GM23338 (cell line): ENCODE measurements at regions not wholly inside any gene's neighbourhood (a gene's known extent, or its start where the extent isn't known, plus 50 kb on each side); places are given as distances from the start of the nearest gene placed in this dataset.

Source experiments
- ATAC-seq: fragments of 200-7000 bp; cut with Tn5 transposase; 3 replicates; pipeline ENCODE4 v1.9.1; 2020
- DNase-seq: peaks from one replicate; pipeline ENCODE4 v3.0.0-alpha.2; 2015; ENCODE audit warnings: low spot score
- H2AFZ ChIP-seq: fragments of 200-600 bp; sonication (generic); 2 replicates; pipeline ENCODE4 v1.8.0; 2016; ENCODE audit warnings: antibody characterized with exemption, mild to moderate bottlenecking, moderate library complexity
- H3F3A ChIP-seq: fragments of 200-600 bp; sonication (generic); replicated peaks from 2 replicates; pipeline ENCODE4 v1.8.0; 2017; ENCODE audit warnings: antibody characterized with exemption, mixed run types, low read depth
- H3K27ac ChIP-seq: fragments of 200-600 bp; sonication (generic); 2 replicates; pipeline ENCODE4 v1.6.1; 2016; ENCODE audit warnings: low read depth
- H3K27me3 ChIP-seq: fragments of 200-600 bp; sonication (generic); 2 replicates; pipeline ENCODE4 v1.8.0; 2016; ENCODE audit warnings: mild to moderate bottlenecking, mixed run types, moderate library complexity; ENCODE audit not compliant: insufficient read depth
- H3K36me3 ChIP-seq: fragments of 200-600 bp; sonication (generic); 2 replicates; pipeline ENCODE4 v1.8.0; 2016; ENCODE audit warnings: mild to moderate bottlenecking; ENCODE audit not compliant: insufficient read depth
- H3K4me1 ChIP-seq: fragments of 200-600 bp; sonication (generic); 2 replicates; pipeline ENCODE4 v1.8.0; 2016; ENCODE audit warnings: mild to moderate bottlenecking, moderate library complexity; ENCODE audit not compliant: insufficient read depth
- H3K4me2 ChIP-seq: fragments of 200-600 bp; sonication (generic); 2 replicates; pipeline ENCODE4 v1.7.1; 2017; ENCODE audit warnings: mixed run types
- H3K4me3 ChIP-seq: fragments of 200-600 bp; sonication (generic); 2 replicates; pipeline ENCODE4 v1.6.1; 2016; ENCODE audit warnings: mixed run types
- H3K79me2 ChIP-seq: fragments of 200-600 bp; sonication (generic); replicated peaks from 2 replicates; pipeline ENCODE4 v1.8.0; 2017; ENCODE audit warnings: mild to moderate bottlenecking; ENCODE audit not compliant: insufficient read depth
- H3K9me2 ChIP-seq: fragments of 200-600 bp; sonication (generic); 2 replicates; pipeline ENCODE4 v1.8.0; 2017; ENCODE audit not compliant: insufficient read depth
- H4K20me1 ChIP-seq: fragments of 200-600 bp; sonication (generic); replicated peaks from 2 replicates; pipeline ENCODE4 v1.8.0; 2017; ENCODE audit warnings: mild to moderate bottlenecking; ENCODE audit not compliant: insufficient read depth
- H3K27ac Mint-ChIP-seq: 2 replicates; pipeline ENCODE4 v1.8.0; 2020; ENCODE audit warnings: inconsistent platforms, mild to moderate bottlenecking, moderate library complexity, mixed read lengths
- H3K27me3 Mint-ChIP-seq: 3 replicates; pipeline ENCODE4 v1.8.0; 2022; ENCODE audit warnings: low read depth, mild to moderate bottlenecking, moderate library complexity, mixed read lengths, inconsistent platforms; ENCODE audit not compliant: insufficient read depth, poor library complexity
- H3K36me3 Mint-ChIP-seq: 3 replicates; pipeline ENCODE4 v1.8.0; 2021; ENCODE audit warnings: low read depth, mild to moderate bottlenecking, inconsistent platforms, moderate library complexity, mixed read lengths
- H3K4me1 Mint-ChIP-seq: 3 replicates; pipeline ENCODE4 v1.8.0; 2020; ENCODE audit warnings: mild to moderate bottlenecking, inconsistent platforms, mixed read lengths
- H3K4me3 Mint-ChIP-seq: 3 replicates; pipeline ENCODE4 v1.8.0; 2021; ENCODE audit warnings: moderate library complexity, mild to moderate bottlenecking, inconsistent platforms, mixed read lengths
- H3K9me3 Mint-ChIP-seq: 3 replicates; pipeline ENCODE4 v1.8.0; 2020; ENCODE audit warnings: moderate library complexity, mild to moderate bottlenecking, inconsistent platforms, mixed read lengths
- ETS1 ChIP-seq: IDR thresholded peaks from 2 replicates; pipeline ENCODE4 v1.6.1; 2016; ENCODE audit warnings: antibody characterized with exemption
- EZH2 ChIP-seq: fragments of 200-600 bp; sonication (generic); IDR thresholded peaks from one replicate; pipeline ENCODE4 v1.8.0; 2017; ENCODE audit warnings: antibody characterized with exemption, mild to moderate bottlenecking, low read depth; ENCODE audit not compliant: unreplicated experiment
- NANOG ChIP-seq: IDR thresholded peaks from 2 replicates; pipeline ENCODE4 v1.6.1; 2016; ENCODE audit warnings: antibody characterized with exemption, borderline replicate concordance
- POLR2AphosphoS5 ChIP-seq: IDR thresholded peaks from 2 replicates; pipeline ENCODE4 v1.6.1; 2016; ENCODE audit warnings: antibody characterized with exemption, low read depth
- REST ChIP-seq: IDR thresholded peaks from one replicate; pipeline ENCODE4 v1.6.1; 2018; ENCODE audit warnings: antibody characterized with exemption; ENCODE audit not compliant: unreplicated experiment
- ZNF114 ChIP-seq: fragments of 250-450 bp; sonication (Bioruptor Pico); IDR thresholded peaks from 2 replicates; pipeline ENCODE4 v1.5.0; 2020; ENCODE audit warnings: mild to moderate bottlenecking, moderate library complexity
- ZNF331 ChIP-seq: fragments of 250-450 bp; sonication (Bioruptor Pico); IDR thresholded peaks from 2 replicates; pipeline ENCODE4 v1.5.0; 2020; ENCODE audit warnings: low read depth, mild to moderate bottlenecking, moderate library complexity
- ZNF462 ChIP-seq: fragments of 250-450 bp; sonication (Bioruptor Pico); IDR thresholded peaks from 2 replicates; pipeline ENCODE4 v1.5.0; 2020; ENCODE audit warnings: mild to moderate bottlenecking, moderate library complexity

GRCh38 chrX:20373063-20373462 is 106.4 kb upstream of the RPS6KA3 start:
- Mint-ChIP-seq H3K9me3 (no peaks in the 10 kb centered on the region), H3K4me1 (no peaks in the 10 kb centered on the region; the same call in 2 of the 3 replicates), H3K36me3 (no peaks in the 10 kb centered on the region), H3K27ac (no peak overlapping the region), H3K27me3 (no peaks in the 10 kb centered on the region), H3K4me3 (no peak overlapping the region)
- Histone ChIP-seq H3K36me3 (no peaks in the 10 kb centered on the region), H3K9me2 (no peaks in the 10 kb centered on the region), H3K4me1 (no peaks in the 10 kb centered on the region), H4K20me1 (no peaks in the 10 kb centered on the region), H3K27ac (no peak overlapping the region), H2AFZ (no peak overlapping the region), H3K27me3 (no peaks in the 10 kb centered on the region), H3K79me2 (no peaks in the 10 kb centered on the region), H3K4me3 (no peak overlapping the region), H3K4me2 (no peak overlapping the region), H3F3A (no peaks in the 10 kb centered on the region)
- DNase-seq (no peak), ATAC-seq (no peak)
- no peak for TF ChIP-seq REST
- no peak for TF ChIP-seq ZNF114 (CRISPR knock-in tag)
- no peak for TF ChIP-seq POLR2AphosphoS5
- no peak for TF ChIP-seq ZNF331 (CRISPR knock-in tag)
- TF ChIP-seq NANOG, result no peak

GRCh38 chrX:20372533-20372932 is 105.8 kb upstream of the RPS6KA3 start:
- H3K4me1 Mint-ChIP-seq, result no peaks in the 10 kb centered on the region; the same call in 2 of the 3 replicates
- Histone ChIP-seq H3K36me3 (no peaks in the 10 kb centered on the region), H2AFZ (no peak overlapping the region), H3K27ac (no peak overlapping the region), H3K9me2 (no peaks in the 10 kb centered on the region), H3K79me2 (no peaks in the 10 kb centered on the region), H3F3A (no peaks in the 10 kb centered on the region), H3K4me1 (no peaks in the 10 kb centered on the region), H4K20me1 (no peaks in the 10 kb centered on the region), H3K4me2 (no peak overlapping the region), H3K27me3 (no peaks in the 10 kb centered on the region), H3K4me3 (no peak overlapping the region)
- ATAC-seq (no peak), DNase-seq (no peak)
- no peak overlapping the region for H3K27ac Mint-ChIP-seq
- no peak overlapping the region for H3K4me3 Mint-ChIP-seq
- no peaks in the 10 kb centered on the region for H3K36me3 Mint-ChIP-seq
- no peaks in the 10 kb centered on the region for H3K9me3 Mint-ChIP-seq
- H3K27me3 Mint-ChIP-seq, result no peaks in the 10 kb centered on the region
- TF ChIP-seq ETS1 (no peak), ZNF462 (no peak), EZH2 (no peak)
